Kidney (tissue), 13 donors: ENCODE measurements at regions not wholly inside any gene's neighbourhood (a gene's known extent, or its start where the extent isn't known, plus 50 kb on each side); places are given as distances from the start of the nearest gene placed in this dataset.
"Not testable (repeated sequence)": the region's sequence is repeated elsewhere in the genome, so short reads cannot be mapped to it uniquely, and the experiment has no call there.

Experiments used
- DNase-seq, 5 donors: peaks; one replicate each; pipeline ENCODE4 v3.0.0-alpha.2; 2013 to 2020
- FAIRE-seq: peaks from 2 replicates; lab custom pipeline; 2012; peaks lifted over from hg19 to GRCh38; lab: Jason Lieb, UNC
- H3K27ac ChIP-seq, 2 donors: one replicate each; pipeline ENCODE4 v1.7.0; 2013; ENCODE audit warnings: low read depth in 2 of 2, low read length in 2 of 2, inconsistent platforms in 1 of 2
- H3K27me3 ChIP-seq: one replicate; pipeline ENCODE4 v1.7.1; 2013; ENCODE audit warnings: low read length, inconsistent platforms; ENCODE audit not compliant: control insufficient read depth, insufficient read depth
- H3K36me3 ChIP-seq, 3 donors: one replicate each; pipeline versions ENCODE4 v1.7.0 to v1.7.1; 2013; ENCODE audit warnings: low read length in 3 of 3, control low read depth in 1 of 3, inconsistent platforms in 1 of 3; ENCODE audit not compliant: insufficient read depth in 3 of 3, control insufficient read depth in 2 of 3
- H3K4me1 ChIP-seq, 3 donors: one replicate each; pipeline versions ENCODE4 v1.7.0 to v1.7.1; 2013; ENCODE audit warnings: low read length in 3 of 3, inconsistent platforms in 1 of 3, low read depth in 1 of 3; ENCODE audit not compliant: control insufficient read depth in 2 of 3, insufficient read depth in 2 of 3
- H3K4me3 ChIP-seq, 3 donors: one replicate each; pipeline versions ENCODE4 v1.7.0 to v1.8.1; 2013; ENCODE audit warnings: low read length in 3 of 3, control low read depth in 1 of 3, inconsistent platforms in 1 of 3
- H3K9ac ChIP-seq, 3 donors: one replicate each; pipeline versions ENCODE4 v1.7.0 to v1.7.1; 2013; ENCODE audit warnings: low read length in 3 of 3, control low read depth in 1 of 3, inconsistent platforms in 1 of 3
- H3K9me3 ChIP-seq, 3 donors: one replicate each; pipeline versions ENCODE4 v1.7.0 to v1.7.1; 2013; ENCODE audit warnings: low read length in 3 of 3, control low read depth in 1 of 3, inconsistent platforms in 1 of 3; ENCODE audit not compliant: control insufficient read depth in 2 of 3, insufficient read depth in 1 of 3
- intact Hi-C: fragments of 100-400 bp; cut with DNase I; formaldehyde crosslinking; loops from one replicate; pipeline ENCODE4 v1.11.1; 2022
- TF ChIP-seq, protein P1 (sequence below): IDR thresholded peaks from 3 replicates; pipeline ENCODE4 v1.5.1; 2012; ENCODE audit warnings: mild to moderate bottlenecking, moderate library complexity, borderline replicate concordance; ENCODE audit not compliant: insufficient read depth; ENCODE audit errors: extremely low read depth
- donor health status: control.
- donor health status: control.
- donor health status: control.
- donor health status: control.
- donor health status: control.
- donor health status: DM: yes; HTN: yes; CAD: no.
- donor health status: Normal renal cell carcinoma (clear cell type).

DNA sequence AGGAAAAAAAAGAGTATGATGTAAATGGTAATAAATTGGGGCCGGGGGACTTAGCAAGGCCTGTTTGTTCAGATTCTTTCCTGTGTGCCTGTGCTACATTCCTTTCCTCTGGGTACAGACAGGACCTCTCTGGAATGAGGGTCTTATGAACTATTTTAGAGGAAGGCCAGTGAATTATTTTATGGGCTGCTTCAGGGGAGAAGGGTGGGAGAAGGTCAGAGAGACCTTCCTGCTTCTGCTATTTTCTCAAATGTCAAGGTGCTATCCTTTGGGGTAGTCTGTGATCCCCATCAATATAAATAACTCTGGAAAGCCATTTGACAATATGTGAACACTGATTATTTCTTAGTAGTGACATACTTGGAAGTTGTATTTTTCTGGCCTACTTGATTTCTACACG lies 426.5 kb downstream of the SH2D4B start:
- TF ChIP-seq, protein P1, sequence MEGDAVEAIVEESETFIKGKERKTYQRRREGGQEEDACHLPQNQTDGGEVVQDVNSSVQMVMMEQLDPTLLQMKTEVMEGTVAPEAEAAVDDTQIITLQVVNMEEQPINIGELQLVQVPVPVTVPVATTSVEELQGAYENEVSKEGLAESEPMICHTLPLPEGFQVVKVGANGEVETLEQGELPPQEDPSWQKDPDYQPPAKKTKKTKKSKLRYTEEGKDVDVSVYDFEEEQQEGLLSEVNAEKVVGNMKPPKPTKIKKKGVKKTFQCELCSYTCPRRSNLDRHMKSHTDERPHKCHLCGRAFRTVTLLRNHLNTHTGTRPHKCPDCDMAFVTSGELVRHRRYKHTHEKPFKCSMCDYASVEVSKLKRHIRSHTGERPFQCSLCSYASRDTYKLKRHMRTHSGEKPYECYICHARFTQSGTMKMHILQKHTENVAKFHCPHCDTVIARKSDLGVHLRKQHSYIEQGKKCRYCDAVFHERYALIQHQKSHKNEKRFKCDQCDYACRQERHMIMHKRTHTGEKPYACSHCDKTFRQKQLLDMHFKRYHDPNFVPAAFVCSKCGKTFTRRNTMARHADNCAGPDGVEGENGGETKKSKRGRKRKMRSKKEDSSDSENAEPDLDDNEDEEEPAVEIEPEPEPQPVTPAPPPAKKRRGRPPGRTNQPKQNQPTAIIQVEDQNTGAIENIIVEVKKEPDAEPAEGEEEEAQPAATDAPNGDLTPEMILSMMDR, result no peak
- FAIRE-seq (no peak), DNase-seq (no peak)
- Histone ChIP-seq H3K27ac (no peak overlapping the region), H3K4me3 (no peak overlapping the region), H3K27me3 (no peaks in the 10 kb centered on the region), H3K9me3 (no peaks in the 10 kb centered on the region), H3K36me3 (no peaks in the 10 kb centered on the region), H3K9ac (no peak overlapping the region), H3K4me1 (no peaks in the 10 kb centered on the region)
- intact Hi-C loops, result no loop called here

DNA sequence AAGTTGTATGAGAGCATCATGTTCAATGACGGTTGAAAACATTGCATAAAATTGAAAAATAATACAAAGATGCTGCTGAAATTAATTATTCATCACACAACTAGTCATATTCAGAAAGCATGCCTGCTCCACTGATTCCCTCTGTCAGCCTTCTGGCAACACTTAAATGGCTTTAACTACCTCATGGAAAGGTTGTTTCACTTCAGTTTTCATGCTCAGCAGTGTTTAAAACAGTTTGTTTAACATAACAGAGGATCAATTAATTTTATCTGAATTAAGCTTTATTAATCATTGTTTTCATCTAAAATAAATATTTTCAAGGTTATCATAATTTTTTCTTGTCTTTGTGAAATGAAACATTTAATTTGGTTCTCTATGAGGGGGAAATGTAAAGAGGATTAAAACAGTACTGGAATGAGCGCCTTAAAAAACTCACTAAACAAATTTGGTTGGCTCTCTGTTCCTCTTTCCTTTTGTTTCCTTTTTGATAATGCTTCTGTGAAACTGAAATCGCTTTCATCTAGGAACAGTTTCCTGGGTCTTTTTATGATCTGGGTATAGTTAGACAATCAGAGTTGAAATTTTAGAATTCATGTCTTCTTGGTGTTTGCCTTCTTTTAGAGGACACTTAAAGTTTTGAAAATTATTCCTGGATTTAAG lies 427.4 kb downstream of the SH2D4B start:
- TF ChIP-seq, protein P1, result no peak
- Histone ChIP-seq H3K4me3 (no peak overlapping the region), H3K9me3 (no peaks in the 10 kb centered on the region), H3K27ac (no peak overlapping the region), H3K4me1 (no peaks in the 10 kb centered on the region), H3K9ac (no peak overlapping the region), H3K27me3 (no peaks in the 10 kb centered on the region), H3K36me3 (no peaks in the 10 kb centered on the region)
- no peak for DNase-seq
- intact Hi-C loops, result no loop called here
- no peak for FAIRE-seq

- no peaks in the 10 kb centered on the region for H3K36me3 ChIP-seq
- H3K4me3 ChIP-seq, result no peak overlapping the region
- no peak overlapping the region for H3K27ac ChIP-seq
- no peaks in the 10 kb centered on the region for H3K4me1 ChIP-seq
- H3K27me3 ChIP-seq, result no peaks in the 10 kb centered on the region
- no peak overlapping the region for H3K9ac ChIP-seq
- intact Hi-C loops, result no loop called here
- no peak for DNase-seq
- H3K9me3 ChIP-seq, result no peaks in the 10 kb centered on the region
- TF ChIP-seq, protein P1, result no peak
- no peak for FAIRE-seq
Measured at GRCh38 chr10:80966326-80966986, 428.8 kb downstream of the SH2D4B start.

DNA sequence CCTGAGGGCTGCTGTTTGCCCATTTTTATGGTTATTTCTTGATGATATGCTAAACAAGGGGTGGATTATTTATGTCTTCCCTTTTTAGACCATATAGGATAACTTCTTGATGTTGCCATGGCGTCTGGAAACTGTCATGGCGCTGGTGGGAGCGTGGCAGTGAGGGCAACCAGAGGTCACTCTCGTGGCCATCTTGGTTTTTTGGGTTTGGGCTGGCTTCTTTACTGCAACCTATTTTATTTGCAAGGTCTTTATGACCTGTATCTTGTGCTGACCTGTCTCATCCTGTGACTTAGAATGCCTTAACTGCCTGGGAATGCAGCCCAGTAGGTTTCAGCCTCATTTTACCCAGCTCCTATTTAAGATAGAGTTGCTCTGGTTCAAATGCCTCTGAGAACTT lies 429.7 kb downstream of the SH2D4B start:
- H3K9ac ChIP-seq, H3K4me1 ChIP-seq, H3K4me3 ChIP-seq, H3K27ac ChIP-seq, H3K9me3 ChIP-seq, H3K36me3 ChIP-seq, H3K27me3 ChIP-seq, DNase-seq, FAIRE-seq, intact Hi-C loops: not testable (repeated sequence)
